ENCODE measurements at regions not wholly inside any gene's neighbourhood (a gene's known extent, or its start where the extent isn't known, plus 50 kb on each side); places are given as distances from the start of the nearest gene placed in this dataset.
"Not testable (repeated sequence)": the region's sequence is repeated elsewhere in the genome, so short reads cannot be mapped to it uniquely, and the experiment has no call there.

DNA sequence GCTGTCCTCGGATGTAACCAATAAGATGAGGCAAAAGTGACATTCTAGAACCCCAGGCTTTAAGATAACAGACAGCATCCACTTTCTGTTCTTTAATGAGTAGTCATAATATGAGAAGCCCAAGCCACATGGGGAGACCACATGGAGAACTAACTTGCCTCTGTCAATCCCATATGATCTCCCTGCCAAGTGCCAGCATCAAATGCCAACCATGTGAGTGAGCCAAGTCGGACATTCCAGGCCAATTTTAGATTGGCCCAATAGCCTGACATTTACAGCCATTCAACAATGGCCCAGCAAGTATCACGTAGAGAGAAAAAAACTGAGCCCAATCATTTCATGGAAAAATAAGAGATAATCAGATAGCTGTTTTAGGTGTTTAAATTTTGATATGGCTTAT is 2048.3 kb upstream of the RAG2 start:
- in situ Hi-C loops (cut with HindIII; ENCODE audit: low sequenced_read_pairs), result no loop called here
- DNase-seq (ENCODE audit: low read depth, low spot score), result no peak
- no peak for TF ChIP-seq CTCF (IDR thresholded peaks at IDR 0.05; ENCODE audit: low read depth, low read length)
- H3K4me3 ChIP-seq (ENCODE audit: low read depth, low read length), result no peak overlapping the region

- no peak for TF ChIP-seq CTCF (IDR thresholded peaks at IDR 0.05; ENCODE audit: low read depth, low read length)
- no peak for DNase-seq (ENCODE audit: low read depth, low spot score)
- in situ Hi-C loops (cut with HindIII; ENCODE audit: low sequenced_read_pairs), result no loop called here
- no peak overlapping the region for H3K4me3 ChIP-seq (ENCODE audit: low read depth, low read length)
Measured at GRCh38 chr11:38640854-38641253, 2042.8 kb upstream of the RAG2 start.

GRCh38 chr11:38612701-38613100 is 2014.7 kb upstream of the RAG2 start:
- in situ Hi-C loops (cut with HindIII; ENCODE audit: low sequenced_read_pairs), result no loop called here
- H3K4me3 ChIP-seq (ENCODE audit: low read depth, low read length), result no peak overlapping the region
- no peak for TF ChIP-seq CTCF (IDR thresholded peaks at IDR 0.05; ENCODE audit: low read depth, low read length)
- DNase-seq (ENCODE audit: low read depth, low spot score), result no peak

GRCh38 chr11:38601371-38601770 is 2003.3 kb upstream of the RAG2 start:
- DNase-seq (ENCODE audit: low read depth, low spot score); H3K4me3 ChIP-seq (ENCODE audit: low read depth, low read length); in situ Hi-C loops (cut with HindIII; ENCODE audit: low sequenced_read_pairs): not testable (repeated sequence)

DNA sequence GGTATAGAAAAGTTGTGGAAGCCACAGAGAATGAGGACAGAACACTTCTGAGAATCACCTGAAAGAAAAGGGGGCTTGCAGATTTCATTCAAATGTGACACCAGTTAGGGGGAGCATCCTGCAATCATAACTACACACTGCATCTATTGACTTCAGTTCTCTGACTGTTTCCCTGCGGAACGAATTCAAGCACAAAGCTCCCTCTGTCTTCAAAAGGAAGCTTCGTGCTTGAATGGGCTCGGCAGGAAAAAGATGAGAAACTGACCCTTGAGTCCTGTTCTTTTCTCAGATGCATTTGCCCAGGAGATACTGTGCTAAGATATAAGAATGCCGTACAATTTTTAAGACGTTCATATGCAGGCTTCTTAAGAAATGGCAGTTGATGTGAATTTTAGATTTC is 2000.4 kb upstream of the RAG2 start:
- H3K4me3 ChIP-seq (ENCODE audit: low read depth, low read length), result no peak overlapping the region
- DNase-seq (ENCODE audit: low read depth, low spot score), result peak; percentile 7
- in situ Hi-C loops (cut with HindIII; ENCODE audit: low sequenced_read_pairs), result no loop called here
- TF ChIP-seq CTCF (IDR thresholded peaks at IDR 0.05; ENCODE audit: low read depth, low read length), result no peak

DNA sequence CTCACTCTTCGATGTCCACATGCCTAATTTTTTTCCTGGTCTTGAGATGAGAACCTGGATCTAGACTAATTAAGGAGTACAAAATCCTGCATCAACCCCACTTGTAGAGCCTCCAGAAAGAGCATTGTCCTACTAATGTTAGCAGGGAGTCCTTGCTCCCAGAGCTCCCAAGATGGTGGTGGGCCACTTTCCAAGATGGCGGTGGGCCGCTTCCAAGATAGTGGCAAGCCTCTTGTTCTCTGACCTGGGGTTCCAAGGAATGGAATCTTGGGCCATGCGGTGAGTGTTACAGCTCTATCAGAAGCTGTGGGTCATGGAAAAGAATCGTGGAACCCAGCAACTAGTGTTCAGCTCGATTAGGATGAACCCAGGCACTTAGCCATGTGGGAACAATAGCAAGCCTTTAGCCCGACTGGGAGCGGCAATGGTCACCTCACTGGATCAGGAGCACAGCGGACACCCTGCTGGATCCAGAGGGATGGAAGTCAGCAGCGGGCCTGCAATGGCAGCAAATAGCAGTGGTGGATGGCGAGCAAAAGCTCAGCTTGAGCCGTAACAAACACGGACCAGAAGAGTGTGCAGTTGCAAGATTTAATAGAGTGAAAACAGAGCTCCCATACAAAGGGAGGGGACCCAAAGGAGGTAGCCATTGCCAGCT is 1997.5 kb upstream of the RAG2 start:
- in situ Hi-C loops (cut with HindIII; ENCODE audit: low sequenced_read_pairs); DNase-seq (ENCODE audit: low read depth, low spot score); H3K4me3 ChIP-seq (ENCODE audit: low read depth, low read length): not testable (repeated sequence)

DNA sequence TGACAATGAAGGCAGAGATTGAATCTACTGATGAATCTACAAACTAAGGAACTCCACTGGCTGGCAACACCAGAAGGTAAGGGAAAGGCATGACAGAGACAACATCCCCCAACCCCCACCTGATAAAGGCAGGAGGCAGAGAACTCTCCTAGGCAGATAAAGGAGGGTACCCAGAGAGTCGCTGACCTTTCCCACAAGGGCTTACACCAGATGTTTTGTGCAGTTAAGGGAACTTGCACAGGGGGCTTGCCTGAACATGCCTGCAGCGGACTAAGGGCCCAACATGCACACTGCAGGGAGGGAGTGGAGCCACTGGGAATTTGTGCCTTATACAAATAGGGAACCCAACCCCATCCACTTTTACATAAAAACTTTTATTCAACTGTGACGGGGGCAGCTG is 1996.9 kb upstream of the RAG2 start:
- in situ Hi-C loops (cut with HindIII; ENCODE audit: low sequenced_read_pairs), result no loop called here

More for the DNA sequence above, 1996.9 kb upstream of the RAG2 start:
- H3K4me3 ChIP-seq (ENCODE audit: low read depth, low read length), result no peak overlapping the region
- no peak for TF ChIP-seq CTCF (IDR thresholded peaks at IDR 0.05; ENCODE audit: low read depth, low read length)
- no peak for DNase-seq (ENCODE audit: low read depth, low spot score)
